H9 (cell line): ENCODE measurements at regions not wholly inside any gene's neighbourhood (a gene's known extent, or its start where the extent isn't known, plus 50 kb on each side); places are given as distances from the start of the nearest gene placed in this dataset.
A peak's percentile ranks its signal among the peaks of the same experiment; 100 is the strongest.

ENCODE experiments used
- DNase-seq: peaks from one replicate; pipeline ENCODE4 v3.0.0-alpha.2; 2017
- H2AFZ ChIP-seq: one replicate; pipeline ENCODE4 v1.6.1; 2013; ENCODE audit warnings: mild to moderate bottlenecking, low read length, control low read depth, moderate library complexity
- H2AK5ac ChIP-seq: 2 replicates; pipeline ENCODE4 v1.6.1; 2013; ENCODE audit warnings: low read length, control low read depth, mixed read lengths; ENCODE audit not compliant: insufficient read length
- H2BK120ac ChIP-seq: one replicate; pipeline ENCODE4 v1.6.1; 2013; ENCODE audit warnings: low read depth, mild to moderate bottlenecking, low read length, control low read depth, inconsistent platforms; ENCODE audit not compliant: poor library complexity, severe bottlenecking
- H2BK12ac ChIP-seq: 2 replicates; pipeline ENCODE4 v1.6.1; 2013; ENCODE audit warnings: low read length, control low read depth, mixed read lengths, low read depth; ENCODE audit not compliant: insufficient read length
- H2BK15ac ChIP-seq: 2 replicates; pipeline ENCODE4 v1.6.1; 2013; ENCODE audit warnings: low read depth, low read length, control low read depth
- H2BK20ac ChIP-seq: one replicate; pipeline ENCODE4 v1.6.1; 2013; ENCODE audit warnings: low read depth, mild to moderate bottlenecking, low read length, control low read depth, inconsistent platforms; ENCODE audit not compliant: poor library complexity, severe bottlenecking
- H2BK5ac ChIP-seq: 2 replicates; pipeline ENCODE4 v1.6.1; 2013; ENCODE audit warnings: low read length, control low read depth, mixed read lengths; ENCODE audit not compliant: insufficient read length
- H3K14ac ChIP-seq: 2 replicates; pipeline ENCODE4 v1.6.1; 2013; ENCODE audit warnings: low read length, control low read depth; ENCODE audit not compliant: insufficient read depth
- H3K18ac ChIP-seq: 2 replicates; pipeline ENCODE4 v1.6.1; 2013; ENCODE audit warnings: low read depth, mild to moderate bottlenecking, mixed read lengths, low read length, control low read depth; ENCODE audit not compliant: insufficient read length
- H3K23ac ChIP-seq: 2 replicates; pipeline ENCODE4 v1.6.1; 2013; ENCODE audit warnings: low read length, control low read depth, mixed read lengths, low read depth; ENCODE audit not compliant: insufficient read length
- H3K23me2 ChIP-seq: 2 replicates; pipeline ENCODE4 v1.6.1; 2013; ENCODE audit warnings: low read depth, mild to moderate bottlenecking, mixed read lengths, low read length, control low read depth; ENCODE audit not compliant: insufficient read length, poor library complexity, severe bottlenecking
- H3K27ac ChIP-seq: 2 replicates; pipeline ENCODE4 v1.5.1; 2013; ENCODE audit warnings: low read length, control low read depth, mixed read lengths, low read depth; ENCODE audit not compliant: insufficient read length
- H3K27me3 ChIP-seq: 2 replicates; pipeline ENCODE4 v1.6.1; 2013; ENCODE audit warnings: low read length, control low read depth, inconsistent platforms; ENCODE audit not compliant: insufficient read depth
- H3K4ac ChIP-seq: 2 replicates; pipeline ENCODE4 v1.6.1; 2013; ENCODE audit warnings: low read depth, mild to moderate bottlenecking, control low read depth, inconsistent platforms, low read length, moderate library complexity
- H3K4me1 ChIP-seq: 2 replicates; pipeline ENCODE4 v1.6.1; 2013; ENCODE audit warnings: low read length, control low read depth, inconsistent platforms; ENCODE audit not compliant: insufficient read depth
- H3K4me2 ChIP-seq: 2 replicates; pipeline ENCODE4 v1.6.1; 2013; ENCODE audit warnings: low read length, control low read depth, mixed read lengths; ENCODE audit not compliant: insufficient read length, insufficient read depth
- H3K56ac ChIP-seq: 2 replicates; pipeline ENCODE4 v1.6.1; 2013; ENCODE audit warnings: low read depth, mild to moderate bottlenecking, mixed read lengths, low read length, control low read depth; ENCODE audit not compliant: insufficient read length
- H3K79me1 ChIP-seq: 2 replicates; pipeline ENCODE4 v1.6.1; 2013; ENCODE audit warnings: low read depth, mild to moderate bottlenecking, moderate library complexity, low read length, control low read depth, inconsistent platforms; ENCODE audit not compliant: insufficient read depth, poor library complexity, severe bottlenecking
- H3K79me2 ChIP-seq: 2 replicates; pipeline ENCODE4 v1.6.1; 2013; ENCODE audit warnings: low read length, control low read depth, inconsistent platforms; ENCODE audit not compliant: insufficient read depth
- H3K9ac ChIP-seq: 2 replicates; pipeline ENCODE4 v1.6.1; 2013; ENCODE audit warnings: low read length, control low read depth, mixed read lengths; ENCODE audit not compliant: insufficient read length; ENCODE audit errors: extremely low read depth
- H3K9me3 ChIP-seq: one replicate; pipeline ENCODE4 v1.6.1; 2013; ENCODE audit warnings: low read depth, low read length, inconsistent platforms; ENCODE audit not compliant: control insufficient read depth
- H3T11ph ChIP-seq: one replicate; pipeline ENCODE4 v1.6.1; 2013; ENCODE audit warnings: mild to moderate bottlenecking, low read length, control low read depth, inconsistent platforms
- H4K20me1 ChIP-seq: one replicate; pipeline ENCODE4 v1.6.1; 2013; ENCODE audit not compliant: control insufficient read depth, insufficient read length, insufficient read depth
- H4K5ac ChIP-seq: 2 replicates; pipeline ENCODE4 v1.6.1; 2013; ENCODE audit warnings: low read depth, mild to moderate bottlenecking, mixed read lengths, low read length, control low read depth; ENCODE audit not compliant: insufficient read length
- H4K8ac ChIP-seq: replicated peaks from 2 replicates; pipeline ENCODE4 v1.6.1; 2013; ENCODE audit warnings: low read length, control low read depth, mixed read lengths, low read depth; ENCODE audit not compliant: insufficient read length
- H4K91ac ChIP-seq: 2 replicates; pipeline ENCODE4 v1.6.1; 2013; ENCODE audit warnings: low read depth, mild to moderate bottlenecking, moderate library complexity, mixed read lengths, low read length, control low read depth; ENCODE audit not compliant: insufficient read length
- H3K27ac Mint-ChIP-seq, 3 experiments: 2 replicates in 2 of 3; 3 replicates in 1 of 3; pipeline ENCODE4 v1.8.0; 2020 to 2021; ENCODE audit warnings: mixed read lengths in 3 of 3, mild to moderate bottlenecking in 1 of 3, moderate library complexity in 1 of 3
- H3K27me3 Mint-ChIP-seq: 2 replicates; pipeline ENCODE4 v1.8.0; 2021; ENCODE audit warnings: low read depth, mild to moderate bottlenecking, moderate library complexity, mixed read lengths
- H3K36me3 Mint-ChIP-seq, 3 experiments: 2 replicates in 2 of 3; 3 replicates in 1 of 3; pipeline ENCODE4 v1.8.0; 2020 to 2021; ENCODE audit warnings: low read depth in 3 of 3, mixed read lengths in 3 of 3; ENCODE audit not compliant: insufficient read depth in 1 of 3
- H3K4me1 Mint-ChIP-seq, 2 experiments: 2 replicates each; pipeline ENCODE4 v1.8.0; 2020; ENCODE audit warnings: mixed read lengths in 2 of 2
- H3K4me3 Mint-ChIP-seq, 2 experiments: 2 replicates in 1 of 2; 3 replicates in 1 of 2; pipeline ENCODE4 v1.8.0; 2020 to 2021; ENCODE audit warnings: mild to moderate bottlenecking in 2 of 2, mixed read lengths in 2 of 2, moderate library complexity in 1 of 2
- H3K9me3 Mint-ChIP-seq, 2 experiments: 2 replicates in 1 of 2; 3 replicates in 1 of 2; pipeline ENCODE4 v1.8.0; 2020; ENCODE audit warnings: mild to moderate bottlenecking in 2 of 2, mixed read lengths in 2 of 2, moderate library complexity in 1 of 2
- WGBS: extraction: QIAGEN DNeasy Blood & Tissue Kit; methylation state at CpG from one replicate; pipeline ENCODE4 v1.1.7; 2013; ENCODE audit warnings: missing lambda C conversion rate, low lambda C conversion rate, mixed read lengths; ENCODE audit not compliant: insufficient read length; ENCODE audit errors: extremely low coverage; 5-methylcytosine and 5-hydroxymethylcytosine counted together
- TF ChIP-seq, protein P1 (sequence below): fragments of 200-600 bp; sonication (generic); conservative IDR thresholded peaks from 3 replicates; pipeline ENCODE4 v1.8.0; 2021; ENCODE audit warnings: antibody characterized with exemption, mild to moderate bottlenecking

DNA sequence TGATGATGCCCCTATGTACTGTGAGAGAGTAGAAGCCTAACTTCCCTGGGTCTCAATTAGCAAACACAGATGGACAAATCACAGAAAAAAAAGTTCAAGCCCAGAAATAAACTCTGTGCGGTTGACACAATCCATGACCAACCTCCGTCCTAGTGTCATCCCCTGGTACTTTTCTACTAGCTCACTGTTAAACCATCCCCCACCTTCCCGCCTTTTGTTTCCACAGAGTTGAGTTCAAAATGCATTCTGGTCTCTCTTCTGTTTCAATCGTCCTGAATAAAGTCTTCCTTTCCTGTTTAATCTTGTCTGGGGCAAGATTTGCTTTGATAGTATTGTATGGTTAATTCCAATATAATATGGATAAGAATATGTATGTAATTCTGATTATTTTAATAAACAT lies 199.9 kb downstream of the SLC6A15 start:
- Histone ChIP-seq H2AFZ (no peak overlapping the region), H4K8ac (no peak overlapping the region), H3K27me3 (no peaks in the 10 kb centered on the region), H4K5ac (no peak overlapping the region), H3T11ph (no peak overlapping the region), H3K79me2 (no peaks in the 10 kb centered on the region), H3K56ac (no peak overlapping the region), H3K9ac (no peak overlapping the region), H4K91ac (no peak overlapping the region), H2BK12ac (no peak overlapping the region), H3K18ac (no peak overlapping the region), H3K4me1 (no peaks in the 10 kb centered on the region), H4K20me1 (no peaks in the 10 kb centered on the region), H3K27ac (no peak overlapping the region), H2BK5ac (no peak overlapping the region), H3K14ac (no peak overlapping the region), H3K4me2 (no peak overlapping the region), H2BK20ac (no peak overlapping the region), H3K9me3 (no peaks in the 10 kb centered on the region), H2BK15ac (no peak overlapping the region), H2BK120ac (no peak overlapping the region), H3K79me1 (no peaks in the 10 kb centered on the region), H3K4ac (no peak overlapping the region), H3K23ac (no peak overlapping the region), H2AK5ac (no peak overlapping the region), H3K23me2 (no peaks in the 10 kb centered on the region)
- H3K27ac Mint-ChIP-seq, result no peak overlapping the region
- H3K36me3 Mint-ChIP-seq, result no peaks in the 10 kb centered on the region
- DNase-seq, result no peak
- H3K27me3 Mint-ChIP-seq, result no peaks in the 10 kb centered on the region
- no peak overlapping the region for H3K4me3 Mint-ChIP-seq
- no CpG with 5 or more reads among the region's 4 CpGs for WGBS
- peaks cover 5 to 8% of the 10 kb centered on the region in 2 experiments for H3K4me1 Mint-ChIP-seq
- TF ChIP-seq, protein P1, sequence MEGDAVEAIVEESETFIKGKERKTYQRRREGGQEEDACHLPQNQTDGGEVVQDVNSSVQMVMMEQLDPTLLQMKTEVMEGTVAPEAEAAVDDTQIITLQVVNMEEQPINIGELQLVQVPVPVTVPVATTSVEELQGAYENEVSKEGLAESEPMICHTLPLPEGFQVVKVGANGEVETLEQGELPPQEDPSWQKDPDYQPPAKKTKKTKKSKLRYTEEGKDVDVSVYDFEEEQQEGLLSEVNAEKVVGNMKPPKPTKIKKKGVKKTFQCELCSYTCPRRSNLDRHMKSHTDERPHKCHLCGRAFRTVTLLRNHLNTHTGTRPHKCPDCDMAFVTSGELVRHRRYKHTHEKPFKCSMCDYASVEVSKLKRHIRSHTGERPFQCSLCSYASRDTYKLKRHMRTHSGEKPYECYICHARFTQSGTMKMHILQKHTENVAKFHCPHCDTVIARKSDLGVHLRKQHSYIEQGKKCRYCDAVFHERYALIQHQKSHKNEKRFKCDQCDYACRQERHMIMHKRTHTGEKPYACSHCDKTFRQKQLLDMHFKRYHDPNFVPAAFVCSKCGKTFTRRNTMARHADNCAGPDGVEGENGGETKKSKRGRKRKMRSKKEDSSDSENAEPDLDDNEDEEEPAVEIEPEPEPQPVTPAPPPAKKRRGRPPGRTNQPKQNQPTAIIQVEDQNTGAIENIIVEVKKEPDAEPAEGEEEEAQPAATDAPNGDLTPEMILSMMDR, result 0 out of 3 replicates have a peak, but pooled peaks have one; percentile 12
- no peaks in the 10 kb centered on the region for H3K9me3 Mint-ChIP-seq
